NT2/D1 (cell line): ENCODE measurements at regions not wholly inside any gene's neighbourhood (a gene's known extent, or its start where the extent isn't known, plus 50 kb on each side); places are given as distances from the start of the nearest gene placed in this dataset.

Experiments
- DNase-seq: peaks from one replicate; pipeline ENCODE4 v3.0.0-alpha.2; 2011; ENCODE audit warnings: low read depth, low spot score
- H3K27me3 ChIP-seq: 2 replicates; pipeline ENCODE4 v1.6.0; 2011; ENCODE audit warnings: mild to moderate bottlenecking; ENCODE audit not compliant: insufficient read length, insufficient read depth
- H3K36me3 ChIP-seq: 2 replicates; pipeline ENCODE4 v1.6.1; 2011; ENCODE audit warnings: mild to moderate bottlenecking, low read length, mixed read lengths; ENCODE audit not compliant: insufficient read depth, insufficient read length
- H3K4me1 ChIP-seq: 2 replicates; pipeline ENCODE4 v1.5.1; 2011; ENCODE audit not compliant: insufficient read depth, insufficient read length
- H3K4me3 ChIP-seq: 2 replicates; pipeline ENCODE4 v1.5.1; 2011; ENCODE audit warnings: low read depth; ENCODE audit not compliant: insufficient read length
- H3K9ac ChIP-seq: 2 replicates; pipeline ENCODE4 v1.6.0; 2011; ENCODE audit warnings: low read depth; ENCODE audit not compliant: insufficient read length
- H3K9me3 ChIP-seq: 2 replicates; pipeline ENCODE4 v1.5.1; 2011; ENCODE audit warnings: mild to moderate bottlenecking, low read length; ENCODE audit not compliant: insufficient read depth
- SUZ12 ChIP-seq: IDR thresholded peaks from 2 replicates; pipeline ENCODE4 v1.6.1; 2011; ENCODE audit not compliant: insufficient read length, insufficient read depth; ENCODE audit errors: extremely low read depth
- YY1 ChIP-seq: IDR thresholded peaks from 2 replicates; pipeline ENCODE4 v1.6.1; 2011; ENCODE audit not compliant: insufficient read length, insufficient read depth
- ZNF274 ChIP-seq: IDR thresholded peaks from 2 replicates; pipeline ENCODE4 v1.6.1; 2011; ENCODE audit warnings: mild to moderate bottlenecking, low read depth, low read length

- Histone ChIP-seq H3K4me3 (no peak overlapping the region), H3K27me3 (peaks cover 20% of the 10 kb centered on the region), H3K9me3 (peaks cover 8% of the 10 kb centered on the region; the same call in 1 of the 2 replicates), H3K9ac (no peak overlapping the region), H3K36me3 (no peaks in the 10 kb centered on the region), H3K4me1 (no peaks in the 10 kb centered on the region)
- DNase-seq = no peak
- TF ChIP-seq SUZ12 (no peak), ZNF274 (no peak), YY1 (no peak)
These were observed 163.1 kb upstream of the NRIP1 start for GRCh38 chr21:15227919-15228318.

- no peak overlapping the region for H3K4me3 ChIP-seq
- TF ChIP-seq SUZ12 (no peak), ZNF274 (no peak), YY1 (no peak)
- no peak overlapping the region for H3K9ac ChIP-seq
- H3K4me1 ChIP-seq = no peaks in the 10 kb centered on the region
- 0 out of 2 replicates have a peak, but pooled peaks cover 3% of the 10 kb centered on the region for H3K9me3 ChIP-seq
- H3K27me3 ChIP-seq = peaks cover 5% of the 10 kb centered on the region
- H3K36me3 ChIP-seq = no peaks in the 10 kb centered on the region
- no peak for DNase-seq
These were observed 164.6 kb upstream of the NRIP1 start for GRCh38 chr21:15229390-15229789.

DNA sequence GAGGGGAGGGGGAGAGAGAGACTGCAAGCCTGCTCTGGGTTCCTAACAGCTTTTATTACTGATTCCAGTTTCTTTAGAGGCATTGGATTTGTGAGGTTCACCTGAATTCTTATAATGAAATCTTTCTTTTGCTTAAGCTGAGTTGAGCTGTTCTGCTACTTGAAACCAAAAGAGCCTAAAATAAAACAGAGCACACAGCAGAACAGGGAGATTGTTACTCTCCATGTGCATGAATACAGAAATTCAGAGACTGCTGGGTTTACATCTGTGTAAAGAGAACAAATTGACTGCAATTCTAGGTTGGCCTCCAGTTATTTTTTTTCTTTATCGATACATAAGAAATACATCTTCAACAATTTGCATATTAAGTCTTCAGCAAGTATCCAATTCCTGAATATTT lies 168.8 kb upstream of the NRIP1 start:
- TF ChIP-seq ZNF274 (no peak), YY1 (no peak), SUZ12 (no peak)
- no peaks in the 10 kb centered on the region for H3K27me3 ChIP-seq
- no peaks in the 10 kb centered on the region for H3K36me3 ChIP-seq
- peaks cover 12% of the 10 kb centered on the region; the same call in 1 of the 2 replicates for H3K9me3 ChIP-seq
- DNase-seq = no peak
- H3K9ac ChIP-seq = no peak overlapping the region
- H3K4me1 ChIP-seq = no peaks in the 10 kb centered on the region
- no peak overlapping the region for H3K4me3 ChIP-seq

GRCh38 chr21:15236111-15236510 lies 171.3 kb upstream of the NRIP1 start:
- no peaks in the 10 kb centered on the region for H3K27me3 ChIP-seq
- no peak for DNase-seq
- no peak overlapping the region for H3K4me3 ChIP-seq
- H3K4me1 ChIP-seq = no peaks in the 10 kb centered on the region
- H3K9me3 ChIP-seq = peaks cover 32% of the 10 kb centered on the region
- no peak overlapping the region for H3K9ac ChIP-seq
- TF ChIP-seq SUZ12 (no peak), ZNF274 (no peak), YY1 (no peak)
- no peaks in the 10 kb centered on the region for H3K36me3 ChIP-seq

GRCh38 chr21:15240848-15241247 lies 176.0 kb upstream of the NRIP1 start:
- H3K9me3 ChIP-seq = peaks cover 64% of the 10 kb centered on the region
- no peak overlapping the region for H3K4me3 ChIP-seq
- no peak for TF ChIP-seq SUZ12
- TF ChIP-seq ZNF274 = no peak
- no peak for TF ChIP-seq YY1
- no peaks in the 10 kb centered on the region for H3K27me3 ChIP-seq
- H3K4me1 ChIP-seq = peaks cover 4% of the 10 kb centered on the region
- no peak overlapping the region for H3K9ac ChIP-seq
- DNase-seq = no peak
- no peaks in the 10 kb centered on the region for H3K36me3 ChIP-seq

DNA sequence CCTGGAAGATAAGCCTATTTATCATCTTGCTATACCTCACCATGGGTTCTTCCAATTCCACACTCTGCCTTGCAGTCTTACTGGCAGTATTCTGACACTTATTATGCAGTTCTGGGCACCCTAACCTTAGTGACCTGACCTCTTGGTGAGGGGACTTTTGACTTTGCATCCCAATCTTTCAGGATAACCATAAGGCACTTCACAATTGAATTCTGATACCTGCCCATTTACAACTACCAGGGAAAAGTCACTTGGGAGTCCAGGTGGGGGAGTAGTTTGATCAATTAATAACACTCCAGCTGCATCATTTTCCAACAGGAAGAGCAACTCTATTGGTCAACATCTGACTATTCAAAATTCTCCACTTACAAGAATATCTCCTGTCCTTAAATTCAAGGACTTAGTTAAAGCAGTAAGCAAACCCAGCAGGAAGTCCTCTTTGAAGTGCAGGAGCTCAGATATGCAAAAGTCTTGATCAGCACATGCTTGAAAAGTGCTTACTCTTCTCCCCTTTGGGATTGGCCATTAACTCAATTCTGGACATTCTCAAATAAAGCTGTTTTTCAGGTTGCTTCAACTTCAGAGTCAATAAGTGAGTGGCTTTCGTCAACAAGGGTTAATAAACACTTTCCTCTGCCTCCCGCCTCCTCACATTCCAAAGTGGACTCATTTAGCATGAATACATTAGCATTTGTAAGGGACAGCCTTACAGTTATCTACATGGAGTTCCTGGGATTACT lies 177.4 kb upstream of the NRIP1 start:
- H3K9me3 ChIP-seq = peaks cover 69% of the 10 kb centered on the region

GRCh38 chr21:15242906-15243305 lies 178.1 kb upstream of the NRIP1 start:
- Histone ChIP-seq H3K4me1 (peaks cover 4% of the 10 kb centered on the region), H3K4me3 (no peak overlapping the region), H3K9me3 (peaks cover 69% of the 10 kb centered on the region), H3K27me3 (no peaks in the 10 kb centered on the region), H3K36me3 (no peaks in the 10 kb centered on the region), H3K9ac (no peak overlapping the region)
- TF ChIP-seq YY1 = no peak
- TF ChIP-seq ZNF274 = no peak
- no peak for TF ChIP-seq SUZ12
- DNase-seq = no peak

More for the DNA sequence above, 177.4 kb upstream of the NRIP1 start:
- H3K36me3 ChIP-seq = no peaks in the 10 kb centered on the region
- TF ChIP-seq YY1 (no peak), ZNF274 (no peak)
- DNase-seq = peak; percentile 91
- H3K27me3 ChIP-seq = no peaks in the 10 kb centered on the region
- no peak overlapping the region for H3K4me3 ChIP-seq
- no peak overlapping the region for H3K9ac ChIP-seq
- H3K4me1 ChIP-seq = peaks cover 4% of the 10 kb centered on the region
